ENCODE measurements at regions not wholly inside any gene's neighbourhood (a gene's known extent, or its start where the extent isn't known, plus 50 kb on each side); places are given as distances from the start of the nearest gene placed in this dataset.
A peak's percentile ranks its signal among the peaks of the same experiment; 100 is the strongest.

DNA sequence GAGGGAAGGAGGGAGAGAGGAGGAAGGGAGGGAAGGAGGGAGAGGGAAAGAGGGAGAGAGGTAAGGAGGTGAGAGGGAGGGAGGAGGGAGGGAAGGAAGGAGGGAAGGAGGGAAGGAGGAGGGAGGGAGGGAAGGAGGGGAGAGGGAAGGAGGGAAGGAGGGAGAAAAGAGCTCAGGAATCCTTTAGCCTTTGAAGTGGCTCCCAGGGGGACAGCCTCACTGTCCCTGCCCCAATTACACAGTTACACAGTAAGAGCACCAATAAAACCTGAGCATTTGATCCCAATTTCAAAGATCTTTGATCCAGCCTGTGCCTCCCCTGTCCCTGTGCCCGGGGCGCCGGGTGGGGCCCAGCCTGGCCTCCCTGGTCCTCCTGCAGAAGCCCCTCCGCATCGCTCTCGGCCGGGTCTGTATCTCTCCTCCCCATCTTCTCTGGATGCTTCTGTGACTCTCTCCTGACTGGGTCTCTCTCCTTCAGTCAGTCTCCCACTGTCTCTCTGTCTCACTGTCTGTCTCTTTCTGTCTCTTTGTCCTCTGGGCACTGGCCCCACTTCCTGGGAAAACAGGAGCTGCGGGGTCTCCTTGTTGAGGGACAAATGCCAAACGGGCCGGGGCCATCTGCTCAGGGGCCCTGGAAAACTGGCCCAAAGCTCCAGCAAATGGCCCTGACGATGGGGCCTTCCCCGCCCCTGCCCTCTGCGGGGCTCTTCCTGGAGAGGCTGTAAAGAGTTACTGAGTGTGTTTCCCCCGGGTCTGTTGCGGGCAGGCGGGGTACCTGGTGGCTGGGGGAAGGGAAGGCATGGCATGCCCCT is 54.2 kb upstream of the EGFL7 start:
- H3K36me3 ChIP-seq (replicated peaks in 1 of 2; ENCODE audit: insufficient read depth in 1 of 2, low read depth in 2 of 2), result no peaks in the 10 kb centered on the region
- no peak overlapping the region for H3K4me3 ChIP-seq
- DNase-seq (no peak), ATAC-seq (no peak)
- intact Hi-C loops (cut with DNase I), result no loop called here
- 79 to 82% methylated on average over 12 to 16 of the region's 16 CpGs for WGBS, 2 donors
- H3K9me3 ChIP-seq, result no peaks in the 10 kb centered on the region
- no peak overlapping the region for H3K27ac ChIP-seq
- TF ChIP-seq, protein P1, sequence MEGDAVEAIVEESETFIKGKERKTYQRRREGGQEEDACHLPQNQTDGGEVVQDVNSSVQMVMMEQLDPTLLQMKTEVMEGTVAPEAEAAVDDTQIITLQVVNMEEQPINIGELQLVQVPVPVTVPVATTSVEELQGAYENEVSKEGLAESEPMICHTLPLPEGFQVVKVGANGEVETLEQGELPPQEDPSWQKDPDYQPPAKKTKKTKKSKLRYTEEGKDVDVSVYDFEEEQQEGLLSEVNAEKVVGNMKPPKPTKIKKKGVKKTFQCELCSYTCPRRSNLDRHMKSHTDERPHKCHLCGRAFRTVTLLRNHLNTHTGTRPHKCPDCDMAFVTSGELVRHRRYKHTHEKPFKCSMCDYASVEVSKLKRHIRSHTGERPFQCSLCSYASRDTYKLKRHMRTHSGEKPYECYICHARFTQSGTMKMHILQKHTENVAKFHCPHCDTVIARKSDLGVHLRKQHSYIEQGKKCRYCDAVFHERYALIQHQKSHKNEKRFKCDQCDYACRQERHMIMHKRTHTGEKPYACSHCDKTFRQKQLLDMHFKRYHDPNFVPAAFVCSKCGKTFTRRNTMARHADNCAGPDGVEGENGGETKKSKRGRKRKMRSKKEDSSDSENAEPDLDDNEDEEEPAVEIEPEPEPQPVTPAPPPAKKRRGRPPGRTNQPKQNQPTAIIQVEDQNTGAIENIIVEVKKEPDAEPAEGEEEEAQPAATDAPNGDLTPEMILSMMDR (IDR thresholded peaks at IDR 0.05), result no peak
- TF ChIP-seq POLR2A (IDR thresholded peaks at IDR 0.05), result no peak
- no peaks in the 10 kb centered on the region for H3K27me3 ChIP-seq
- no peaks in the 10 kb centered on the region for H3K4me1 ChIP-seq

DNA sequence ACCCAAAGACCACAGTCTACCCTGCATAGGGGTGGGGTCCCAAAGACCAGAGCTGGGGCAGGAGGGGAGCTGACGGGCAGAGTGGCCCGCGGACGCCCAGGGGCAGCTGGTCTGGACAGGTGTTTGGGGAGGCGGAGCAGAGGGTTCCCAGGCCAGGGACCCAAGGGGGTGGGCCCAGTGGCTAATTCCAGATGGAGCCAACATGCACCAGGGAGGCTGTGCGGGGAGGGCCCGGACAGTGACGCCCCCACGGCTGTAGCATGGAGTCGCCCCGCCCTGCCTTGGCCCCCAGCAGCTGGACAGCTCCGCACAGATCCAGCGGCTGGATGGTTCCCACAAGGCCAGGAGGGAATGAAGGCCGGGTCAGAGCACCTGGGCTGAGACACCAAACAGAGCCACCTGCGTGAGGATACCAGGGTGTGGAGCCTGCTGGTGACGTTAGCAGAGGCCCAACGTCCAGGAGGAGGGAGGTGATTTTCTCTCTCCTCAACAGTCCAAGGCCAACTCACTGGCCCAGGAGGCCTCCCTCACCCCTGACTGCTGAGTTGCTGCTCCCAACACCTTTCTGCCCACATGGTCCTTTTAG is 55.3 kb upstream of the EGFL7 start:
- Histone ChIP-seq H3K27ac (no peak overlapping the region), H3K9me3 (no peaks in the 10 kb centered on the region), H3K4me1 (no peaks in the 10 kb centered on the region), H3K27me3 (no peaks in the 10 kb centered on the region), H3K4me3 (no peak overlapping the region), H3K36me3 (replicated peaks in 1 of 2; ENCODE audit: insufficient read depth in 1 of 2, low read depth in 2 of 2) (no peaks in the 10 kb centered on the region)
- DNase-seq, result no peak
- intact Hi-C loops (cut with DNase I), result no loop called here
- 96% methylated on average over 17 of the region's 17 CpGs; no CpG with 5 or more reads in 1 of the 2 donors for whole genome bisulfite sequencing, 2 donors
- TF ChIP-seq, protein P1 (IDR thresholded peaks at IDR 0.05), result no peak
- no peak for TF ChIP-seq POLR2A (IDR thresholded peaks at IDR 0.05)
- no peak for ATAC-seq

DNA sequence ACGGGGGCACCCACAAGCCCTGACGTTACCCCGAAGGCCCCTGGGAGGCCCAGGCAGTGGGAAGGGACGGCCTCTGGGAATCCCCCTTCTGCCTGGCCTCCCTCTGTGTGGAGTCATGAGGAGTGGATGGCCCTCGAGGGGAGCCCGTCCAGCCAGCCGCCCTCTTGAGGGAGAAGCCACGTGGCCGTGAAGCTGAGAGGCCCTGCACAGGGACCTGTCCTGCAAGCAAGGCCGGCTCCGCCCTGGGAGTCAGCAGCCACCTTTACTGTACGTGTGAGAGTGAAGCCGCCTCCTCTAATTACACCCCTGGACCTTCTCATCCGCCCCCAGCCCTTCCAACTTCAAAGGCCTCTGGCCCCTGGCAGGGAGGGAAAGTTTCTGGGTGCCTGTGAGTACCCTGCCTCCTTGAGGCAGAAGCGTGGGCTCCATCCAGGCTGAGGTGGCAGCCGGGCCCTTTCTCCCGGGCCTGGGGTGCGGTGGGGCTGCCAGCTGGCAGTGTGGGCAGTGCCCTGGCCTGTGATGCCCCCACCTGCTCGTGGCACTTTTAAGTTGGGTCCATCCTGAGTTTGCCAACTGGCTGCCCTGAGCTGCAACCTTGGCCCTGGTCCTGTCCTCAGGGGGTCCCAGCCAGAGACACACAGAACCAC is 55.9 kb upstream of the EGFL7 start:
- Histone ChIP-seq H3K27me3 (no peaks in the 10 kb centered on the region), H3K4me1 (no peaks in the 10 kb centered on the region), H3K4me3 (no peak overlapping the region), H3K9me3 (no peaks in the 10 kb centered on the region), H3K27ac (no peak overlapping the region), H3K36me3 (replicated peaks in 1 of 2; ENCODE audit: insufficient read depth in 1 of 2, low read depth in 2 of 2) (no peaks in the 10 kb centered on the region)
- TF ChIP-seq, protein P1 (IDR thresholded peaks at IDR 0.05), result no peak
- no peak for TF ChIP-seq POLR2A (IDR thresholded peaks at IDR 0.05)
- no peak for DNase-seq
- no peak for ATAC-seq
- intact Hi-C loops (cut with DNase I), result no loop called here
- WGBS, 2 donors, result 80 to 84% methylated on average over 9 to 18 of the region's 19 CpGs

DNA sequence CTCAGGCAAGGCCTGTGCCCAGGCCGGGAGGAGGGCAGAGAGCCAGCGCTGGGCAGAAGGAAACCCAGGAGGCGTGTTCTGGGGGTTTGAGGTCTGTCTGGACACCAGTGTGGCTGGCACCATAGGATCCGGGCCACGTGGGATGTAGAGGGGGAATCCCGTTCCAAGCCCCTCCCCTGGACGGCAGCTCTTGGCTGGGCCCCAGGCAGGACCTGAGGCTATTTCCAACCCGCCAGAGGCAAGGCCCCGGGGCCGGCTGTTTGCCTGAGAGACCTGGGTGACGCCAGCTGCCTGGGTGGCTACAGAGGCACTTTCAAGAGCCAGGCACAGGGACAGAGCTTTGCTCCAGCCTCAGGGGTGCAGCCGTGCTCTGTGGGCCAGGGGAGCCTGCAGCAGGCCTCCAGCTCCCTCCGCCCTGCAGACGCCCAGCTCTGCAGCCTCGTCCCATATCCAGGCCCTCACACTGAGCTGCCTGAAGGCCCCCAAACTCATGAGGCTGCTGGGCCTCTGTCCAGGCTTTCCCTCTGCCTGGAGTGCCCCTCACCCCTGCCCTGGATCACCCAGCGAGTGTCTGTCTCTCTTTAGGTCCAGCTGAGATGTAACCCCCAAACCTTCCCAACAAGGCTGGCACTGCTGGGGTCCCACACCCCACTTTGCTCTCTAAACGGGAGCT is 56.6 kb upstream of the EGFL7 start:
- no peak for TF ChIP-seq POLR2A (IDR thresholded peaks at IDR 0.05)
- TF ChIP-seq, protein P1 (IDR thresholded peaks at IDR 0.05), result no peak
- Histone ChIP-seq H3K4me3 (no peak overlapping the region), H3K27ac (no peak overlapping the region), H3K9me3 (no peaks in the 10 kb centered on the region), H3K27me3 (no peaks in the 10 kb centered on the region), H3K4me1 (no peaks in the 10 kb centered on the region), H3K36me3 (replicated peaks in 1 of 2; ENCODE audit: insufficient read depth in 1 of 2, low read depth in 2 of 2) (no peaks in the 10 kb centered on the region)
- peak in 1 of 4 donors; percentile 35 for DNase-seq
- WGBS, 2 donors, result 81 to 85% methylated on average over 13 to 17 of the region's 17 CpGs
- ATAC-seq, result no peak
- intact Hi-C loops (cut with DNase I), result no loop called here

Data from body of pancreas (tissue), 4 donors.